ENCODE measurements at regions not wholly inside any gene's neighbourhood (a gene's known extent, or its start where the extent isn't known, plus 50 kb on each side); places are given as distances from the start of the nearest gene placed in this dataset.

DNA sequence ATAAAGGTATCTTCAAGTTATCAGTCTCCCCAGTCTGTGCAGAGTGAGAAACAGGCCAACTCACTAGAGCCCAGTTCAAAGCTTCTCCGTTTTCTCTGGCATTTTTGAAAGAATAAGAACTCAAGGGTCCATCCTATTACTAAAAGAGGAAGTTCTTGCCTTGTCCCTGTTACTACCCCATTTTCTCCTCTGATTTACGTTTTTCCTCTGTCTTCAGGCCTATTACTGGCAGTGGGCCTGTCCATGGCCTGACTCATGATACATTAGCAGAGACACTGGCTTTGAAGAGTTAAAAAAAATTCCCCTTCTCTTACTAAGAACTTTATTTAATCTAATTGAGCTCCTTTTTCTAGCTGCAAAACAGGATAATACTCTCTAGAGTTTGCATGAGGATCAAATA lies 624.0 kb upstream of the KLF4 start:
- TF ChIP-seq, protein P1, sequence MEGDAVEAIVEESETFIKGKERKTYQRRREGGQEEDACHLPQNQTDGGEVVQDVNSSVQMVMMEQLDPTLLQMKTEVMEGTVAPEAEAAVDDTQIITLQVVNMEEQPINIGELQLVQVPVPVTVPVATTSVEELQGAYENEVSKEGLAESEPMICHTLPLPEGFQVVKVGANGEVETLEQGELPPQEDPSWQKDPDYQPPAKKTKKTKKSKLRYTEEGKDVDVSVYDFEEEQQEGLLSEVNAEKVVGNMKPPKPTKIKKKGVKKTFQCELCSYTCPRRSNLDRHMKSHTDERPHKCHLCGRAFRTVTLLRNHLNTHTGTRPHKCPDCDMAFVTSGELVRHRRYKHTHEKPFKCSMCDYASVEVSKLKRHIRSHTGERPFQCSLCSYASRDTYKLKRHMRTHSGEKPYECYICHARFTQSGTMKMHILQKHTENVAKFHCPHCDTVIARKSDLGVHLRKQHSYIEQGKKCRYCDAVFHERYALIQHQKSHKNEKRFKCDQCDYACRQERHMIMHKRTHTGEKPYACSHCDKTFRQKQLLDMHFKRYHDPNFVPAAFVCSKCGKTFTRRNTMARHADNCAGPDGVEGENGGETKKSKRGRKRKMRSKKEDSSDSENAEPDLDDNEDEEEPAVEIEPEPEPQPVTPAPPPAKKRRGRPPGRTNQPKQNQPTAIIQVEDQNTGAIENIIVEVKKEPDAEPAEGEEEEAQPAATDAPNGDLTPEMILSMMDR (IDR thresholded peaks at IDR 0.05; ENCODE audit: control extremely low read depth, extremely low read depth): no peak
- no peak for ATAC-seq (ENCODE audit: insufficient read depth, low FRiP score)

DNA sequence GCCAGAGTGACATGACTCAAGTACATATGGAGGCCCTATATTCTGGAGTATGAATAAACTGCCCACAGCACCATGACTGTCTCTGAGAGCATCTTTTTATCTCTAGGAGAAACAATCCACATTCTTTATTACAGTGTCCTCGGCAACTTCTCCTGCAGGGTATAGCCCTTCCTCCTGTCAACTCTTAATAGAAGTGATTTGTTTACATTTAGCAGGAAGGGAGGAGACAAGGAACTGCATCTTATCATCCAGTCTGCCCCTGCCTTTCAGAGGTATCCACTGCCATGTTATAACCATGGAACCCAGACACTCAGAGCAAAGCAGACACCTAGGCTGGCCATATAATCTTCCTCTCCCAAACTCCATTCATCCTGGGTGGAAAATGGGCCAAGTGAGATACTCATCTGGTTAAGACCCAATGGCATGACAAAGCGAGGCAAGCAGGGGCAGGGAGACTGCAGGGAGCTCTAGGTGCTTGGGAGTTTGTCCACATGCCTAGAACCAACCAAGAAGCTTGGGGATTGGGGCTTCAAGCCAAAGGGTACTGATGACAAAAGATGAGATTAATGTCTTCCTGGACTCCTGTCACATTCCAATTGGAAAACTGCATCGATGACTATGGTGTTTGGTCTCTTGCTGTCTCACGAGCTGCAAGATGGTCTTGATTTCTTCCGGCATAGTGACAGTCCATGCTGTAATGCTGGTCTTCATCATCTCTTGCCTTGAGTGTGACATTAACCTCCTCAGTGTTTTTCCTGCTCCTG lies 620.5 kb upstream of the KLF4 start:
- H3K27me3 ChIP-seq (ENCODE audit: control insufficient read depth in 3 of 3, insufficient read depth in 3 of 3, low read length in 2 of 3): no peaks in the 10 kb centered on the region
- no peak overlapping the region for H3K9ac ChIP-seq (ENCODE audit: insufficient read depth in 1 of 2, low read length in 2 of 2)
- DNase-seq (no peak), ATAC-seq (ENCODE audit: insufficient read depth, low FRiP score) (no peak)
- H3K9me3 ChIP-seq (ENCODE audit: control insufficient read depth in 4 of 4, insufficient read depth in 3 of 4, low read length in 3 of 4): no peaks in the 10 kb centered on the region
- 86 to 89% methylated on average over 5 of the region's 5 CpGs for WGBS, 2 donors
- H3K36me3 ChIP-seq (ENCODE audit: control insufficient read depth in 4 of 4, insufficient read depth in 4 of 4, low read length in 4 of 4): no peaks in the 10 kb centered on the region
- TF ChIP-seq, protein P1 (IDR thresholded peaks at IDR 0.05; ENCODE audit: control extremely low read depth, extremely low read depth): no peak
- H3K4me3 ChIP-seq: no peak overlapping the region
- peaks cover 0 to 8% (median 0%) of the 10 kb centered on the region in 5 donors for H3K4me1 ChIP-seq (ENCODE audit: control insufficient read depth in 5 of 5, insufficient read depth in 5 of 5, low read length in 5 of 5)
- H3K27ac ChIP-seq (ENCODE audit: low read depth in 1 of 2, low read length in 1 of 2): no peak overlapping the region

More for the DNA sequence above, 624.0 kb upstream of the KLF4 start:
- Histone ChIP-seq H3K9ac (ENCODE audit: insufficient read depth in 1 of 2, low read length in 2 of 2) (no peak overlapping the region), H3K4me1 (ENCODE audit: control insufficient read depth in 5 of 5, insufficient read depth in 5 of 5, low read length in 5 of 5) (peaks cover 0 to 6% (median 0%) of the 10 kb centered on the region in 5 donors), H3K4me3 (no peak overlapping the region), H3K27me3 (ENCODE audit: control insufficient read depth in 3 of 3, insufficient read depth in 3 of 3, low read length in 2 of 3) (no peaks in the 10 kb centered on the region), H3K36me3 (ENCODE audit: control insufficient read depth in 4 of 4, insufficient read depth in 4 of 4, low read length in 4 of 4) (no peaks in the 10 kb centered on the region), H3K27ac (ENCODE audit: low read depth in 1 of 2, low read length in 1 of 2) (no peak overlapping the region), H3K9me3 (ENCODE audit: control insufficient read depth in 4 of 4, insufficient read depth in 3 of 4, low read length in 3 of 4) (no peaks in the 10 kb centered on the region)
- DNase-seq: no peak
- WGBS, 2 donors: 39 to 66% methylated on average over 2 of the region's 2 CpGs

DNA sequence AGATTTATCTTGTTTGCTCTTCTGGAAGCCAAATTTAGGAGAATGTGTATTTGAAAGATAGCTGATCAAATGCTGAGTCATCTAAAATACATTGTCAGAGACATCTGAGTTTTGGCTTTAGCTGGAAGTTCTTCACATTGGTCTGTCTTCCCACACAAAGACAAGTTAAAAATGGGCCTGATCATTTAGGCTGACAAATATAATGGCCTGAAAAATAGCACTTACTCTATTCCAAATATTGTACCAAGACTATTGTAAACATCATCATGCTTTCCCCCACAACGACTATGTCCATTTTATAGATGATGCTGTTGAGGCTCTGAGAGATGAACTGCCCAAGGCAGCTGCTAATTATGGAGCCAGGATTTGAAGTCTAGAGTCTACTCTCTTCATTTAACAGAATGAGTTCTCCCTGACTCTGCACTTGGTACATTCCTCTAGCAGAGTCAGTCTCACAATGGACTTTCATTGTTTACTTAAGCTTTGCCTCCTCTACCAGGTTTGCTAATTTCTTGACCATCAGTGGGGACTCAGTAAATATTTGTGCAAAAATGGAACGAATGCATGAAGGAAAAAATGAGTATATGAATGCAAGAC lies 619.4 kb upstream of the KLF4 start:
- no peak for ATAC-seq (ENCODE audit: insufficient read depth, low FRiP score)
- WGBS, 2 donors: 50 to 82% methylated on average over 2 of the region's 2 CpGs
- DNase-seq: no peak
- Histone ChIP-seq H3K9ac (ENCODE audit: insufficient read depth in 1 of 2, low read length in 2 of 2) (no peak overlapping the region), H3K9me3 (ENCODE audit: control insufficient read depth in 4 of 4, insufficient read depth in 3 of 4, low read length in 3 of 4) (no peaks in the 10 kb centered on the region), H3K4me1 (ENCODE audit: control insufficient read depth in 5 of 5, insufficient read depth in 5 of 5, low read length in 5 of 5) (peaks cover 0 to 8% (median 0%) of the 10 kb centered on the region in 5 donors), H3K27me3 (ENCODE audit: control insufficient read depth in 3 of 3, insufficient read depth in 3 of 3, low read length in 2 of 3) (no peaks in the 10 kb centered on the region), H3K27ac (ENCODE audit: low read depth in 1 of 2, low read length in 1 of 2) (no peak overlapping the region), H3K36me3 (ENCODE audit: control insufficient read depth in 4 of 4, insufficient read depth in 4 of 4, low read length in 4 of 4) (no peaks in the 10 kb centered on the region), H3K4me3 (no peak overlapping the region)
- TF ChIP-seq, protein P1 (IDR thresholded peaks at IDR 0.05; ENCODE audit: control extremely low read depth, extremely low read depth): no peak
